ENCODE measurements at regions not wholly inside any gene's neighbourhood (a gene's known extent, or its start where the extent isn't known, plus 50 kb on each side); places are given as distances from the start of the nearest gene placed in this dataset.

DNA sequence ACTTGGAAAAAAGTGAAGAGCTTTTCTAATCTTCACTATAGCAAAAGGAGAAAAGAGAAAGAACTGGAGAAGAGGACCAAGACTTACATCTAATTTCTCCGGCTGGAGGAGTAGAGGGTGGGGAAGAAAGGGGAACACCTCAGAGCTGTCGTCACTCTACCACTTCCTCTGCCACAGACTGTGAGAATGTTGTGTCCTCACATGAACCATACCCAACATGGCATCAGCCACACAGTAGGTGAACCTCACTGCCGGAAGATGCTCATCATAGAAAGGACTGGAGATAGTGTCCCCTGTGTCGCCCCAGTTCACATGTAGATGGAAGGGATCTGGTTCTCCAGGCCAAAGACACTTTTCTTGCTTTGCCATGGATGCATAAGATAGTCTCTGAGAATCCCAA is 604.4 kb upstream of the NOX3 start:
- TF ChIP-seq, protein P1, sequence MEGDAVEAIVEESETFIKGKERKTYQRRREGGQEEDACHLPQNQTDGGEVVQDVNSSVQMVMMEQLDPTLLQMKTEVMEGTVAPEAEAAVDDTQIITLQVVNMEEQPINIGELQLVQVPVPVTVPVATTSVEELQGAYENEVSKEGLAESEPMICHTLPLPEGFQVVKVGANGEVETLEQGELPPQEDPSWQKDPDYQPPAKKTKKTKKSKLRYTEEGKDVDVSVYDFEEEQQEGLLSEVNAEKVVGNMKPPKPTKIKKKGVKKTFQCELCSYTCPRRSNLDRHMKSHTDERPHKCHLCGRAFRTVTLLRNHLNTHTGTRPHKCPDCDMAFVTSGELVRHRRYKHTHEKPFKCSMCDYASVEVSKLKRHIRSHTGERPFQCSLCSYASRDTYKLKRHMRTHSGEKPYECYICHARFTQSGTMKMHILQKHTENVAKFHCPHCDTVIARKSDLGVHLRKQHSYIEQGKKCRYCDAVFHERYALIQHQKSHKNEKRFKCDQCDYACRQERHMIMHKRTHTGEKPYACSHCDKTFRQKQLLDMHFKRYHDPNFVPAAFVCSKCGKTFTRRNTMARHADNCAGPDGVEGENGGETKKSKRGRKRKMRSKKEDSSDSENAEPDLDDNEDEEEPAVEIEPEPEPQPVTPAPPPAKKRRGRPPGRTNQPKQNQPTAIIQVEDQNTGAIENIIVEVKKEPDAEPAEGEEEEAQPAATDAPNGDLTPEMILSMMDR (IDR thresholded peaks at IDR 0.05), result no peak
- no peak for TF ChIP-seq POLR2A (IDR thresholded peaks at IDR 0.05)

Data from sigmoid colon (tissue), 3 donors.